NCI-H345 treated with DMSO at 0.1 percent for 48 hours (cell line): ENCODE measurements at regions not wholly inside any gene's neighbourhood (a gene's known extent, or its start where the extent isn't known, plus 50 kb on each side); places are given as distances from the start of the nearest gene placed in this dataset.

ENCODE experiments used
- DNase-seq: peaks from one replicate; lab custom pipeline; 2025; ENCODE audit not compliant: unreplicated experiment; lab: John Stamatoyannopoulos, UW

DNA sequence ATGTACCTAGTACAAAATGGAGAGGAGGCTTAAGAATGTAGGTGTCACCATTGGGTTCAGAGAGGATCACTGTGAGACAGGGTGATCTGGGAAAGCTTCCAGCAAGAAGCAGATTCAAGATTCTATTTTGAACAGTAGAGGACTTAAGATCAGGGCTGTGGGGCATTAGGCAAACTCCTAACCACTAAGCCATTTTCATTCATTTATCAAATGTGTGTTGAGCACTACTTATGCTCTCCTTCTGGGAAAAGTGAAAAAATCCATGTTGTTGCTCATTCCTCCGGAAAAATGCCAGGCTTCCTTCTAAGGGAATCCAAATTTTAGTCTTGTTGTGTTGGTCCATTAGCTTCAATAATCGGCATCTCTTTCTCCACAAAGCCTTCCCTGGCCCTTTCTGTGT, 163.4 kb downstream of the NUAK1 start:
- no peak for DNase-seq

DNA sequence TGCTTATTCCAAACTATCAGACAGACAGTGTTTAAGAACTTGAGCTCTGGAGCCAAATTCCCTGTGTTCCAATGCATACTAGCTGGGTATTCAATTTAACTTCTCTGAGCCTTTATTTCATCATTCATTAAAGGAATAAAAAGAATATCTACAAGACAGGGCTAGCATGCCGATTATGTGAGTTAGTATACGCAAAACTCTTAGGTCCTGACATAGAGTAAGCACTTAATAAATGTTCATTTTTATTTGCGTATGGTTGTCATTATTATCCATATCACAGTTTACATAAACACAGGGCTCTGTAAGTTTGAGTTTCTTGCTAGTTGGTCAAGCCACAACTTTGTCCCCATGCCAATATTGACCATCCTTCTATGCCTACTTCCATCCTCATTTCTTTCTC, 161.5 kb downstream of the NUAK1 start:
- DNase-seq: no peak

- no peak for DNase-seq
Observed at GRCh38 chr12:105977652-105978051, 161.1 kb downstream of the NUAK1 start.

DNA sequence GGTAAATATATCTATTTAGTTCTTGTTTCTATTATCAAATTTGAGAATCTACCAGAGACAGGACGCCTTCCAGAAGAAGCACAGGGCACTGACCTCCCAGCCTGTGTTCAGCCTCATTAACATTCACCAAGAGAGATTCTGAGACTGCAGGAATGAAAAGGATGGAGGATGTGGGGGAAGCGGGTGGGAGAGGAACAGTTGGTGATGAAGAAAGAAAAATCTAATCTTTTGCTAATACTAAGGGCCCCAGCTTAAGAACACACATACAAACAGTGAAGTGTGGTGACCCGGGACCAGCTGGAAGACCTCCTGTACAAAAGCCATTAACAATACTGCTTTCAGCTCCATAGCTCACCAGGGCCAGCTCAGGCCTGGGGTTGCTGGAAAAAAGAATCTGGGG, 160.5 kb downstream of the NUAK1 start:
- DNase-seq: no peak

GRCh38 chr12:105978686-105979085, 160.1 kb downstream of the NUAK1 start:
- DNase-seq: no peak

GRCh38 chr12:105980085-105980484, 158.7 kb downstream of the NUAK1 start:
- no peak for DNase-seq

- DNase-seq: no peak
Observed at GRCh38 chr12:105980533-105980932, 158.2 kb downstream of the NUAK1 start.

- no peak for DNase-seq
Observed at GRCh38 chr12:105982022-105982421, 156.7 kb downstream of the NUAK1 start.

- no peak for DNase-seq
Observed at GRCh38 chr12:105983622-105984320, 155.0 kb downstream of the NUAK1 start.

DNA sequence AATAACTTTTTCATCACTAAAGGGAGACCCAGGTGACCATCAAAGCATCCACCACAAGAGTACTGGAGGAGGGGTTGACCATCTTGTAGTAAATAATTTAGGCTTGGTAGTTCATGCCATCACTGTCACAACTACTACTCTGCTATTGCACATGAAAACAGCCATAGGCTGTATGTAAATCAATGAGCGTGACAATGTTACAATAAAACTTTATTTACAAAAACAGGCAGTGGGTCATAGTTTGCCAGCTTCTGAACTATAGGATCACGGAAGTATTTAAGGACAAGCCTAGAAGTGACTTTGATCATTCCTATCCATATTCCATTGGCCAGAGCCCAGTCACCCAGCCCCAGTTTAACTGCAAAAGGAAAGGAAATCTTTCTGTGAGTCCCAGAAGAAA, 153.4 kb downstream of the NUAK1 start:
- no peak for DNase-seq

- no peak for DNase-seq
Observed at GRCh38 chr12:105986779-105987684, 151.7 kb downstream of the NUAK1 start.

DNA sequence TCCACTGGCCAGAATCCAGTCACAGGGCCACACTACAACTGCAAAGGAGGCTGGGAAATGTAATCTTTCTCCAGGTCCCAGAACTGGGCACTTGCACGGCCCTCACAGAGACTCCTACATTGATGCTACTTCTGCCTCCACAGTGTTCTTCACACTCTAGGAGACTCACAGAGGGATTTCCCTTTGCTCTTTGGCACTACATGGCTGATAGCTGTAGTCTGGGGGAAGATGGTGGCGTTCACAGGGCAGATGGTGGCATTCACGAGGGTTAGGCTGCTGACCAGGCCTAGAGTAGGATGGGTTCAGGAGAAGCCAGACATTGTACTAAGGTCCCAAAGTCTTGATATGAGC, 151.1 kb downstream of the NUAK1 start:
- DNase-seq: no peak

DNA sequence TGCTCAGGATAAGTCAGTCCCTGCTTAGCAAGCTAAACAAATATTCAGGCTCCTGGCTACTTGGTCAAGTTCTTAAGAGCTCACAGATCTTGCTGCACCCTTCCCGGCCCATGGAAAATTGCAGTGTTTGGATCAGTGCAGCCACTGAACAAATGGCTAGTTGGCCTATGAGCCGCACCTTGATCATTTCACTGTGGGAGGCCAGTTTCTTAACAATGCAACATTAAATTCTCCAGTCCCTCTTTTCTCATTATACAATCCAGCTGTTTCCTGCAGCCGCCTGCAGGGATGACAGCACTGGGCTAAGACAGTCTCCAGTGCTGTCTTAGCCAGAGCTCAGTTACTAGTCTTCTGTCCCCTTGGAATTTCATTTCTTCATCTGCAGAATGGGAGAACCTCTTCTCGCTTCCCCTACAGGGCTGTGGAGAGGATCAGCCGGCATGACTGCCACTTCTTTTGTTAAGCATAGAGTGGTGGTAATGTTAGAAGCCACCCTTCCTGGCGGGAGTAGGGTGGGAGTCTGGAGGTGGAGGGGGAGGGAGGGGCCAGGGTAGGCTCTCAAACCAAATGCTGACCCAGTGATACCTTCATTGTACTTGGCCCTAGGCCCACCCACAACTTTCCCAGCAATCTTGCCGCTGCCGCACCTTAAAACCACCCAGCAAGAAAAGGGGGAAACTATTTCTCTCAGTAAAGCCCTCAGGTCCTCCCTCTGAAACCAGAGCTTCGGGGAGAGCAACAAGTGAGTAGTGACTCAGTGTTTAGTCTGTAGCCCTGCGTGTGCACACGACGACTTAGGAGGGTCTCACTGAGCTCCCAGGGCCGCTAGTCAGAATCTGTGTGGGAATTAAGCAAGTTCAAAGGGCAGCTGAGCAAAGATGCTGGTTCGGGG, 145.7 kb downstream of the NUAK1 start:
- DNase-seq: no peak

DNA sequence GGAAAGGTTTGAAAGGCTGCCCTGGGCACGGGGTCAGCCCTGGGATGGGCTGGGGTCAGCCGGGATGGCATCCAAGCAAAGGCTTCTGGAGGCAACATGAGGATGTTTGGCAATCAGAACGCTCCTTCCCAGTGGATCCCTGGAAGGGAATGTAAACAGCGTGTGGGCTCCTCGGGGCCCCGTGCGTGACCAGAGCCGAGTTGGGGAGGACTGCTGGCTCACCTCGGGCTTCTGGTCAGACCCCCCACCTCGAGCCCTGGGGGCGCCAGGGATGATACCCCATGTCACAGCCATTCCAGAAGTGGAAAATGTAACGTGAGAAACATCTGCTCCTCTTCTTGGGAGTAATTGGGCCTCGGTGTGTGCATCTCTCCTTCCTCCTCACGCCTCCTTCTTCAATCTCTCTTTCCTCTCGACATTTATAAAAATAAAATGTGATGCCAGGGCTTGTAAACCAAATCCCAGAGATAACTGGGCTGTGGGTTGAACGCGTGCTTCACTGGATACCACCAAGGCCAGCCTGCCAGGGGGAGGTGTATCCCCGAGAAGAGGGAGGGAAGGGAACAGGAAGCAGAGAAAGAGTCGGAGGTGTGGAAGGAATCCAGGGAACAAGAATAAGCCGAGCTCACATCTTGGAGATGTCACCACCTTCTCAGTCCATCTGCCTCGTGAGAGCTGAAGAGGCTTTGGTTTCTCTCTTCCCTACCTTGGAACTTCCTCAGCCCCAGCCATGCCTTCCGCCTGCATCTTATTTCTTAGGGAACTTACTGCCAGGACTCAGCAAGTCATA, 144.8 kb downstream of the NUAK1 start:
- no peak for DNase-seq

DNA sequence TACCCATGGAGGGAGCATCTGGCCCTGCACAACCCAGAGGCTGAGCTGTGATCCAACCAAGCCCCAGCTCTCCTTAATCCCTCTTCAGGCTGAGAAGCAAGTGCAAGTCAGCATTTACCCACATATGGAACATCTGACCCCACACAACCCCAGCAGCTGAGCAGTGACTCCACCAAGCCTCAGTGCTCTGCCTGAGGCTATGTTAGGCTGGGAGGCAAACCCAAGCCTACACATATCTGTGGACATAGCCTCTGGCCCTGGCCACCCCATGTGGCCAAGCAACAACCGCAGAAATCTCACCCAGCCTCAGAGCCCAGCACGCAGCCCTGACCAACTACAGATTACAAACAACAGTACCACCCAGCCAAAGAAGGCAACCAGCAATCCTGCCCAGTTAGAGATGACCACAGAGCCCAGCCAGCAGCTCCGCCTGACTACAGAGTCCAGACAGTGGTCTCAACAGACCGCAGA, 142.8 kb downstream of the NUAK1 start:
- no peak for DNase-seq

DNA sequence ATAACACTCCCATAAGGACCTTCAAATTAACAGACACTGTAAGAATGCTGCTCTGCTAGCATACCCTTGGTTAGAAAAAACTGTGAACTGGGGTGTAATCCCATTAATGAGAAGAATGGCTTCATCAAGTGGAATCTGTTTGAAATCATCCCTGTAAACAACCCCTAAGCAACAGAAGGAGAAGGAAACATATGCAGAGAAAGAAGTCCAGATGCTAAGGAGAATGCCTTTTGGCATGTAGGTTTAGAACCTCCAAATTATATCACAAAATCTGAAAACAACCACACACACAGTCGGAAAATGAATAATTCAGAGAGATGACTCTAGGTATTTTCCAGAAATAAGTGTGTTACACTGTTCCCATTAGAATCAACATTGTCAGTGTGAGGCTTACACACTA, 140.2 kb downstream of the NUAK1 start:
- no peak for DNase-seq

- DNase-seq: no peak
Observed at GRCh38 chr12:106000382-106001104, 138.2 kb downstream of the NUAK1 start.

DNA sequence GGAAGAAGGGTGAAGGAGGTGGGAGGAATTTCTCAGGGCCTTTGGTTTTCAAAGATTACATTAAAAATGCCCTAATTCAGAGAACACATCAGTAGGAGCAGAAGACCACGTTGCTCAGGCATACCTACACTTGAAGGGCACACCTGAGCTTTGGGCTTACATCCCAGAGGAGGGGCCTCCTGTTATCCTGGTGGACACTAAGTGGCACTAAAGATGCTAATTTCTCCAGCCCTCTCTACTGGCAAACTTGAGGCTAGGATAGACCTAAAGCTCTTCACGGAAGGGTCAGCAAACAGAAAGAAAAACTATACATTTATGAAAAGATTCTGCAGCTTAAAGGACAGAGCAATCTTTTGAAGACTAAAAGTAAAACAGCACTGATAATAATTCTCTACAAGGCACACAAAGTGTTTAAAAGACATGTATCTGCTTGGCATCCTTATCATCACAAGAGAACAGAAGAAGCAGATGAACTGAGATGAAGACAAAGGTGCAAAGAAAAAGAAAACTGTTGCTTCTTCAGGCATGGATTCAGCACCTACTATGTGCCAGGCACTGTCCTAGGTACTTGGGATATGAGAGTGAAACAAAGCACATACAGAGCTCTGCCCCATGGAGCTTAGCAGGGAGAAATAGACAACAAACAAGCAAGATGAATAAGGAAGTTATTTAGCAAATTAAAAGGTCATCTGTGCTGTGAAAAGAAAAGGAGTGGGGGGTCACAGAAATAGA, 137.5 kb downstream of the NUAK1 start:
- DNase-seq: no peak

- no peak for DNase-seq
Observed at GRCh38 chr12:106001837-106002218, 136.9 kb downstream of the NUAK1 start.
